ENCODE measurements at regions not wholly inside any gene's neighbourhood (a gene's known extent, or its start where the extent isn't known, plus 50 kb on each side); places are given as distances from the start of the nearest gene placed in this dataset.

DNA sequence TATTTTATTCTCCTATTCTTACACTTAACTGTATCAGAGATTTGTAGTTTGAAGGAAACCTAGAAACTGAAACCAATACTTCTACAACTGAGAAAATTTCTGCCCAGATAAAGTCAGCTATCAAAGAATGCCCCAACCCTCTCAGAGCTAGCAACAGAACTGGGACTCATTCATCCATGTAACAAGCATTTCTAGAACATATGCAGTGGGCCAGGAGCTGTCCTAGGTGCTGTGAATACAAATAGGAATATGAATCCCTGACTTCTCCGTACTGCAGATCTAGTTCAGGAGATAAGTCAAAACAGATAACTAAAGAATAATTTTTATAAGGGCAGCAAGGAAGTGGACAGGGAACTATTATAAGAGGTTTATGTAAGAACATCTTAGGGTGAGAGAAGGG lies 654.1 kb upstream of the NOX3 start:
- H3K9me3 ChIP-seq (ENCODE audit: severe bottlenecking): no peaks in the 10 kb centered on the region
- no peak for ATAC-seq (ENCODE audit: low read depth)
- no peak overlapping the region for H3K4me3 ChIP-seq (ENCODE audit: severe bottlenecking)
- DNase-seq (ENCODE audit: low spot score): no peak
- no peaks in the 10 kb centered on the region for H3K27me3 ChIP-seq (ENCODE audit: insufficient read depth, poor library complexity, severe bottlenecking)
- H3K4me1 ChIP-seq (ENCODE audit: insufficient read depth, poor library complexity, severe bottlenecking): no peaks in the 10 kb centered on the region
- H3K27ac ChIP-seq (ENCODE audit: poor library complexity, severe bottlenecking): no peak overlapping the region
- H3K36me3 ChIP-seq (ENCODE audit: low read depth): no peaks in the 10 kb centered on the region
- TF ChIP-seq, protein P1, sequence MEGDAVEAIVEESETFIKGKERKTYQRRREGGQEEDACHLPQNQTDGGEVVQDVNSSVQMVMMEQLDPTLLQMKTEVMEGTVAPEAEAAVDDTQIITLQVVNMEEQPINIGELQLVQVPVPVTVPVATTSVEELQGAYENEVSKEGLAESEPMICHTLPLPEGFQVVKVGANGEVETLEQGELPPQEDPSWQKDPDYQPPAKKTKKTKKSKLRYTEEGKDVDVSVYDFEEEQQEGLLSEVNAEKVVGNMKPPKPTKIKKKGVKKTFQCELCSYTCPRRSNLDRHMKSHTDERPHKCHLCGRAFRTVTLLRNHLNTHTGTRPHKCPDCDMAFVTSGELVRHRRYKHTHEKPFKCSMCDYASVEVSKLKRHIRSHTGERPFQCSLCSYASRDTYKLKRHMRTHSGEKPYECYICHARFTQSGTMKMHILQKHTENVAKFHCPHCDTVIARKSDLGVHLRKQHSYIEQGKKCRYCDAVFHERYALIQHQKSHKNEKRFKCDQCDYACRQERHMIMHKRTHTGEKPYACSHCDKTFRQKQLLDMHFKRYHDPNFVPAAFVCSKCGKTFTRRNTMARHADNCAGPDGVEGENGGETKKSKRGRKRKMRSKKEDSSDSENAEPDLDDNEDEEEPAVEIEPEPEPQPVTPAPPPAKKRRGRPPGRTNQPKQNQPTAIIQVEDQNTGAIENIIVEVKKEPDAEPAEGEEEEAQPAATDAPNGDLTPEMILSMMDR (IDR thresholded peaks at IDR 0.05; ENCODE audit: poor library complexity, severe bottlenecking): no peak

DNA sequence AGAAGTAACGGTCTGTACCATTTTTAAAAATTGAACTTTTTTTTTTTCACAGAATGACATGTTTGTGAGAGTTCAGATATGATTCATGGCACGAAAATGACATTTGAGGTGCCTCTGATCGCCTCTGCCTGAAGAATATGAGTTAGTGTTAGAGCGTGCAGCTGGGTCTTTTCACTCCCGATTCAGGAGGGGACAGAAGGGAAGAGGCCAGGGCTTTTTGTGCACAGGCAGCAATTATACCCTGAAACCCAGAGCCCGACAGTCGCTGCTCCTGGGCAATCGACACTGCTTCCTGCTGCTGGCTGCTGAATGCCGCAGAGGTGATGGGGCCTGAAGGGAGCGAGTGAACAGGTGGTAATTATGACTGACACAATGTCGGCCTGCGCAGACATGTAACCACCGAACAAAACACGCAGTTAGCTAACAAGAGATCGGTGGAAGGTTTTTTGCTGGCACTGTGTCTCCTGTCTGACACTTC lies 652.0 kb upstream of the NOX3 start:
- no peaks in the 10 kb centered on the region for H3K9me3 ChIP-seq (ENCODE audit: severe bottlenecking)
- no peaks in the 10 kb centered on the region for H3K36me3 ChIP-seq (ENCODE audit: low read depth)
- H3K27me3 ChIP-seq (ENCODE audit: insufficient read depth, poor library complexity, severe bottlenecking): no peaks in the 10 kb centered on the region
- TF ChIP-seq, protein P1 (IDR thresholded peaks at IDR 0.05; ENCODE audit: poor library complexity, severe bottlenecking): no peak
- DNase-seq (ENCODE audit: low spot score) (no peak), ATAC-seq (ENCODE audit: low read depth) (peak; percentile 21; the same call in 1 of the 3 replicates)
- H3K4me1 ChIP-seq (ENCODE audit: insufficient read depth, poor library complexity, severe bottlenecking): no peaks in the 10 kb centered on the region
- no peak overlapping the region for H3K27ac ChIP-seq (ENCODE audit: poor library complexity, severe bottlenecking)
- no peak overlapping the region for H3K4me3 ChIP-seq (ENCODE audit: severe bottlenecking)

DNA sequence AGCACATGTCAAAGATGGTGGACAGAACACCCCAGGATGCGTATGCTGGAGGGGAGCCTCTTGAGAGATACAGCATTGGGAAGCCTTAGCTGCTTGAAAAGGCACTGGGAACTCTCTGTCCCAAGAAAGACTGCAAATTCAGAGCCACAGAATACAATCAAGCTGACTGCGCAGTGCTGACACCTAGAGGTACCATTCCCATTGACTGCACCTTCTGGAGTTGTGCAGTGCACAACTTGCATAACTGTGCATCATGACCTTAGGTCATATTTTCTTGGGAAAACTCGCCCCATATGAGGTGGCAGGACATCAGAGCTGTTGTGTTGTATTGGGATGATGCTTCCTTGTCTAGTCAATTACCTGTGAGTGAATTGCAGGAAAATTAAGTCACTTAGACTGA lies 646.5 kb upstream of the NOX3 start:
- H3K4me3 ChIP-seq (ENCODE audit: severe bottlenecking): no peak overlapping the region
- DNase-seq (ENCODE audit: low spot score) (no peak), ATAC-seq (ENCODE audit: low read depth) (no peak)
- TF ChIP-seq, protein P1 (IDR thresholded peaks at IDR 0.05; ENCODE audit: poor library complexity, severe bottlenecking): peak; percentile 29
- no peak overlapping the region for H3K27ac ChIP-seq (ENCODE audit: poor library complexity, severe bottlenecking)
- H3K36me3 ChIP-seq (ENCODE audit: low read depth): no peaks in the 10 kb centered on the region
- no peaks in the 10 kb centered on the region for H3K4me1 ChIP-seq (ENCODE audit: insufficient read depth, poor library complexity, severe bottlenecking)
- H3K27me3 ChIP-seq (ENCODE audit: insufficient read depth, poor library complexity, severe bottlenecking): no peaks in the 10 kb centered on the region
- H3K9me3 ChIP-seq (ENCODE audit: severe bottlenecking): no peaks in the 10 kb centered on the region

DNA sequence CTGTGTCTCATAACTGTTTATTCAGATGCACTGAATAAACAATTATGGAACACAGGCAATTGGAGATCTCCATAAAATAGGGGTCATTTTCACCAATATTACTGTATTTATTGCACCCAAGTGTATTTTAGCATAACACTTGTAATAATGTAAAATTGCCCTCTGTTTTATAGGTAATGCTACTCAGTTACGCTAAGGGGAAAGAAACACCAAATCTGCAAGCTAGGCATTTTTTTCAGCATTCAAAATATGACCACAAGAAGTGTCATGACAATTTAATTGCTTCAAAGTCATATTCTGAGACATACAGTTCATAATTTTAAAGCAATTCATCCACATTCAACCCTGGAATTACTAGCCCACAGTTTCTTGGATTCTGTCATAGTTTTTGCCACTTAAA lies 643.2 kb upstream of the NOX3 start:
- H3K27ac ChIP-seq (ENCODE audit: poor library complexity, severe bottlenecking): no peak overlapping the region
- TF ChIP-seq, protein P1 (IDR thresholded peaks at IDR 0.05; ENCODE audit: poor library complexity, severe bottlenecking): no peak
- ATAC-seq (ENCODE audit: low read depth): no peak

DNA sequence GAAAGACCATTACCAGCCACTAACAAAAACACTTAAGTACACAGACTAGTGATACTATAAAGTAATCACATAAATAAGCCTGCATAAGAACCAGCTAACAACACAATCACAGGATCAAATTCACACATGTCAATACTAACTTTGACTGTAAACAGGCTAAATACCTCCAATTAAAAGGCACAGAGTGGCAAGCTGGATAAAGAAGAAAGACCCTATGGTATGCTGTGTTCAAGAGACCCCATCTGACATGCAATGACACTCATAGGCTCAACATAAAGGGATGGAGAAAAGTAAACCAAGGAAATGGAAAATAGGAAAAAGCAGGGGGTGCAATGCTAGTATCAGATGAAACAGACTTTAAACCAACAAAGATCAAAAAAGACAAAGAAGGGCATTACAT lies 631.8 kb upstream of the NOX3 start:
- ATAC-seq (ENCODE audit: low read depth) (no peak), DNase-seq (ENCODE audit: low spot score) (no peak)
- Histone ChIP-seq H3K9me3 (ENCODE audit: severe bottlenecking) (no peaks in the 10 kb centered on the region), H3K4me3 (ENCODE audit: severe bottlenecking) (no peak overlapping the region), H3K27me3 (ENCODE audit: insufficient read depth, poor library complexity, severe bottlenecking) (no peaks in the 10 kb centered on the region), H3K36me3 (ENCODE audit: low read depth) (no peaks in the 10 kb centered on the region), H3K4me1 (ENCODE audit: insufficient read depth, poor library complexity, severe bottlenecking) (no peaks in the 10 kb centered on the region), H3K27ac (ENCODE audit: poor library complexity, severe bottlenecking) (no peak overlapping the region)
- TF ChIP-seq, protein P1 (IDR thresholded peaks at IDR 0.05; ENCODE audit: poor library complexity, severe bottlenecking): no peak

More for the DNA sequence above, 643.2 kb upstream of the NOX3 start:
- no peaks in the 10 kb centered on the region for H3K36me3 ChIP-seq (ENCODE audit: low read depth)
- no peak overlapping the region for H3K4me3 ChIP-seq (ENCODE audit: severe bottlenecking)
- no peaks in the 10 kb centered on the region for H3K9me3 ChIP-seq (ENCODE audit: severe bottlenecking)
- DNase-seq (ENCODE audit: low spot score): no peak
- H3K27me3 ChIP-seq (ENCODE audit: insufficient read depth, poor library complexity, severe bottlenecking): no peaks in the 10 kb centered on the region
- no peaks in the 10 kb centered on the region for H3K4me1 ChIP-seq (ENCODE audit: insufficient read depth, poor library complexity, severe bottlenecking)

Data from RWPE2 (cell line).